CD14-positive monocyte (primary cell): ENCODE measurements at regions not wholly inside any gene's neighbourhood (a gene's known extent, or its start where the extent isn't known, plus 50 kb on each side); places are given as distances from the start of the nearest gene placed in this dataset.

ENCODE experiments used
- DNase-seq, 3 donors: peaks; one replicate each; pipeline ENCODE4 v3.0.0-alpha.2; 2011 to 2022
- H2AFZ ChIP-seq: 2 replicates; pipeline ENCODE4 v1.6.0; 2012; ENCODE audit warnings: mild to moderate bottlenecking, low read depth, low read length, inconsistent platforms; ENCODE audit not compliant: insufficient read depth, poor library complexity, severe bottlenecking
- H3K27ac ChIP-seq, 2 donors: 1 replicate in 1 of 2; 2 replicates in 1 of 2; pipeline ENCODE4 v1.5.1; 2012 to 2013; ENCODE audit warnings: low read length in 2 of 2, control low read depth in 1 of 2, inconsistent platforms in 1 of 2, low read depth in 1 of 2, mild to moderate bottlenecking in 1 of 2
- H3K27me3 ChIP-seq, 2 donors: one replicate each; pipeline versions ENCODE4 v1.6.0 to v1.6.1; 2011 to 2013; ENCODE audit warnings: low read length in 2 of 2; ENCODE audit not compliant: control insufficient read depth in 2 of 2, insufficient read depth in 2 of 2
- H3K36me3 ChIP-seq, 2 donors: replicated peaks in 1 of 2; 1 replicate in 1 of 2; 2 replicates in 1 of 2; pipeline versions ENCODE4 v1.5.1 to v1.6.1; 2012 to 2013; ENCODE audit warnings: low read length in 2 of 2, control low read depth in 1 of 2, inconsistent platforms in 1 of 2, mild to moderate bottlenecking in 1 of 2; ENCODE audit not compliant: insufficient read depth in 2 of 2, control insufficient read depth in 1 of 2
- H3K4me1 ChIP-seq, 2 donors: 1 replicate in 1 of 2; 2 replicates in 1 of 2; pipeline versions ENCODE4 v1.5.1 to v1.6.1; 2012 to 2013; ENCODE audit warnings: low read length in 2 of 2, control low read depth in 1 of 2, inconsistent platforms in 1 of 2, mild to moderate bottlenecking in 1 of 2, moderate library complexity in 1 of 2; ENCODE audit not compliant: insufficient read depth in 2 of 2, control insufficient read depth in 1 of 2
- H3K4me2 ChIP-seq: replicated peaks from 2 replicates; pipeline ENCODE3; 2012; ENCODE audit warnings: low read length, moderate library complexity, mild to moderate bottlenecking; ENCODE audit not compliant: poor library complexity, severe bottlenecking; ENCODE audit errors: extremely low read depth
- H3K4me3 ChIP-seq, 3 experiments: fragments of 200-600 bp in 1 of 3; sonication (generic) in 1 of 3; replicated peaks in 1 of 3; 1 replicate in 2 of 3; 2 replicates in 1 of 3; pipeline ENCODE4 v1.5.1; 2011 to 2013; ENCODE audit warnings: low read length in 3 of 3, mild to moderate bottlenecking in 3 of 3, control low read depth in 2 of 3, low read depth in 2 of 3, inconsistent platforms in 1 of 3, moderate library complexity in 1 of 3
- H3K79me2 ChIP-seq: 2 replicates; pipeline ENCODE4 v1.6.0; 2012; ENCODE audit warnings: mild to moderate bottlenecking, control low read depth, inconsistent platforms, low read length, moderate library complexity; ENCODE audit not compliant: insufficient read depth
- H3K9ac ChIP-seq: 2 replicates; pipeline ENCODE4 v1.6.0; 2017; ENCODE audit warnings: low read length, mild to moderate bottlenecking; ENCODE audit not compliant: insufficient read depth, poor library complexity, severe bottlenecking
- H3K9me3 ChIP-seq, 2 donors: replicated peaks in 1 of 2; 1 replicate in 1 of 2; 2 replicates in 1 of 2; pipeline versions ENCODE4 v1.5.1 to v1.6.1; 2012 to 2013; ENCODE audit warnings: low read length in 2 of 2, control low read depth in 1 of 2; ENCODE audit not compliant: control insufficient read depth in 1 of 2, insufficient read depth in 1 of 2
- H4K20me1 ChIP-seq: 2 replicates; pipeline ENCODE4 v1.6.0; 2012; ENCODE audit warnings: mild to moderate bottlenecking, low read length, control low read depth, moderate library complexity; ENCODE audit not compliant: insufficient read depth
- H3K27ac Mint-ChIP-seq, 7 donors: one replicate each; pipeline ENCODE4 v1.8.0; 2020; ENCODE audit warnings: mild to moderate bottlenecking in 7 of 7, mixed read lengths in 7 of 7, moderate library complexity in 6 of 7, inconsistent platforms in 2 of 7
- H3K27me3 Mint-ChIP-seq, 3 donors: one replicate each; pipeline ENCODE4 v1.8.0; 2021 to 2022; ENCODE audit warnings: low read depth in 3 of 3, mild to moderate bottlenecking in 3 of 3, mixed read lengths in 3 of 3, moderate library complexity in 3 of 3, inconsistent platforms in 1 of 3
- H3K36me3 Mint-ChIP-seq, 2 donors: one replicate each; pipeline ENCODE4 v1.8.0; 2020; ENCODE audit warnings: mixed read lengths in 2 of 2, inconsistent platforms in 1 of 2, mild to moderate bottlenecking in 1 of 2
- H3K4me1 Mint-ChIP-seq: one replicate; pipeline ENCODE4 v1.8.0; 2020; ENCODE audit warnings: mild to moderate bottlenecking, mixed read lengths
- H3K4me3 Mint-ChIP-seq, 2 donors: one replicate each; pipeline ENCODE4 v1.8.0; 2020; ENCODE audit warnings: mild to moderate bottlenecking in 2 of 2, mixed read lengths in 2 of 2, moderate library complexity in 1 of 2
- H3K9me3 Mint-ChIP-seq, 7 donors: one replicate each; pipeline ENCODE4 v1.8.0; 2020 to 2022; ENCODE audit warnings: mixed read lengths in 7 of 7, mild to moderate bottlenecking in 6 of 7, moderate library complexity in 6 of 7, inconsistent platforms in 2 of 7
- CTCF ChIP-seq: fragments of 200-600 bp; IDR thresholded peaks from one replicate; pipeline ENCODE4 v1.8.0; 2022; ENCODE audit warnings: antibody characterized with exemption, mild to moderate bottlenecking
- WGBS: methylation state at CpG from one replicate; pipeline ENCODE4 v1.1.5; 2013; ENCODE audit warnings: missing lambda C conversion rate; ENCODE audit not compliant: insufficient coverage; 5-methylcytosine and 5-hydroxymethylcytosine counted together
- intact Hi-C, 2 donors: fragments of 100-400 bp; cut with micrococcal nuclease; formaldehyde crosslinking; loops; one replicate each; pipeline versions ENCODE4 v1.15.0 to v1.15.1; 2023

- DNase-seq: no peak
- Mint-ChIP-seq H3K27me3 (peaks cover 0 to 3% (median 2%) of the 10 kb centered on the region in 3 donors), H3K4me1 (no peaks in the 10 kb centered on the region), H3K9me3 (peaks cover 0 to 5% (median 2%) of the 10 kb centered on the region in 7 donors), H3K36me3 (no peaks in the 10 kb centered on the region), H3K4me3 (no peak overlapping the region), H3K27ac (no peak overlapping the region)
- Histone ChIP-seq H3K9me3 (no peaks in the 10 kb centered on the region), H3K4me2 (no peak overlapping the region), H3K9ac (no peak overlapping the region), H3K27ac (no peak overlapping the region), H2AFZ (no peak overlapping the region), H3K4me3 (no peak overlapping the region), H4K20me1 (no peaks in the 10 kb centered on the region), H3K27me3 (no peaks in the 10 kb centered on the region), H3K36me3 (no peaks in the 10 kb centered on the region), H3K4me1 (no peaks in the 10 kb centered on the region), H3K79me2 (no peaks in the 10 kb centered on the region)
- 95% methylated on average over 4 of the region's 4 CpGs for WGBS
- intact Hi-C loops: no loop called here
- TF ChIP-seq CTCF: no peak
Measured at GRCh38 chr4:10201381-10202223, 85.0 kb upstream of the WDR1 start.

- no peak overlapping the region for H3K4me3 ChIP-seq
- H3K36me3 ChIP-seq: no peaks in the 10 kb centered on the region
- H3K27ac Mint-ChIP-seq: peak overlapping the region in 1 of 7 donors; percentile 0
- H3K9me3 Mint-ChIP-seq: peaks cover 0 to 5% (median 2%) of the 10 kb centered on the region in 7 donors
- no peak for DNase-seq
- H3K4me1 ChIP-seq: no peaks in the 10 kb centered on the region
- intact Hi-C loops: no loop called here
- no peak overlapping the region for H3K4me2 ChIP-seq
- no peaks in the 10 kb centered on the region for H3K27me3 ChIP-seq
- TF ChIP-seq CTCF: no peak
- H3K27me3 Mint-ChIP-seq: peaks cover 0 to 1% (median 0%) of the 10 kb centered on the region in 3 donors
- no peaks in the 10 kb centered on the region for H3K4me1 Mint-ChIP-seq
- H3K9me3 ChIP-seq: no peaks in the 10 kb centered on the region
- no peak overlapping the region for H3K4me3 Mint-ChIP-seq
- H3K79me2 ChIP-seq: no peaks in the 10 kb centered on the region
- H3K36me3 Mint-ChIP-seq: no peaks in the 10 kb centered on the region
- H3K27ac ChIP-seq: no peak overlapping the region
- 0% methylated on average over 2 of the region's 3 CpGs for whole genome bisulfite sequencing
- no peak overlapping the region for H2AFZ ChIP-seq
- H3K9ac ChIP-seq: no peak overlapping the region
- H4K20me1 ChIP-seq: no peaks in the 10 kb centered on the region
Measured at GRCh38 chr4:10200869-10201268, 84.3 kb upstream of the WDR1 start.
